GM19043 (cell line): ENCODE measurements at regions not wholly inside any gene's neighbourhood (a gene's known extent, or its start where the extent isn't known, plus 50 kb on each side); places are given as distances from the start of the nearest gene placed in this dataset.

ENCODE experiments used
- ATAC-seq: cut with Tn5 transposase; IDR thresholded peaks from one replicate; pipeline ENCODE4 v1.9.1; 2021; ENCODE audit warnings: low read depth; ENCODE audit not compliant: unreplicated experiment

GRCh38 chr7:30212701-30213111, 71.7 kb upstream of the ZNRF2 start:
- ATAC-seq: no peak

DNA sequence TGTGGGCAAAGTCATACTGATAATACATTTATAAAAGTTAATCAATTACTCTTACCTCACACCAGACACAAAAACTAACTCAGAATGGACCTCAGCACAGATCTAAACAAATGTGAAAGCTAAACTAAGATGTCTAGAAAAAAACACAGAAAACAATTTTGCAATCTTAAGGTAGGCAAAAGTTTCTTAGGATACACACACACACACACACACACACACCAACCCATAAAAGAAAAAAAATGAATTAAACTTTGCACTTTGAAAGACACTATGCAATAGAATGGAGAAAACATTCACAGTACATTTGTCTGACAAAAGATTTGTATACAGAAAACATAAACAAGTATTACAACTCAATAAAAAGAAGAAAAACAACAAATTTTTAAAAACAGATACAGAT, 70.8 kb upstream of the ZNRF2 start:
- no peak for ATAC-seq

GRCh38 chr7:30214651-30215137, 69.7 kb upstream of the ZNRF2 start:
- peak; percentile 52 for ATAC-seq

DNA sequence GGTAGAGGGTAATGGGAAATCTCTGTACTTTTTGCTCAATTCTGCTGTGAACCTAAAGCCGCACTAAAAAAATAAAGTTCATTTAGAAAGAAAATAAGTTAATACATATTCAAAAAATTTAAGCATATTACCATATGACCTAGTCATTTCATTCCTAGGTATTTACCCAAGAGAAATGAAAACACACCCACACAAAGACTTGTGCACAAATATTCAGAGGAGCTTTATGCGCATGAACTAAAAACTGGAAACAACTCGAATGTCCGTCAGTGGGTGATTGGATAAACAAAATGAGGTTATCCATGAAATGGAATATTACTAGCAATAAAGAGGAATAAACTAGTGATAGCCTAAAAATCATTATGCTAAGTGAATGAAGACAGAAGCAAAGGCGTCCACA, 62.6 kb upstream of the ZNRF2 start:
- ATAC-seq: no peak

GRCh38 chr7:30222515-30223215, 61.7 kb upstream of the ZNRF2 start:
- ATAC-seq: no peak

- ATAC-seq: no peak
Measured at GRCh38 chr7:30223896-30224295, 60.5 kb upstream of the ZNRF2 start.

GRCh38 chr7:30224511-30225062, 59.8 kb upstream of the ZNRF2 start:
- no peak for ATAC-seq

- ATAC-seq: peak; percentile 74
Measured at GRCh38 chr7:30225863-30226613, 58.4 kb upstream of the ZNRF2 start.

DNA sequence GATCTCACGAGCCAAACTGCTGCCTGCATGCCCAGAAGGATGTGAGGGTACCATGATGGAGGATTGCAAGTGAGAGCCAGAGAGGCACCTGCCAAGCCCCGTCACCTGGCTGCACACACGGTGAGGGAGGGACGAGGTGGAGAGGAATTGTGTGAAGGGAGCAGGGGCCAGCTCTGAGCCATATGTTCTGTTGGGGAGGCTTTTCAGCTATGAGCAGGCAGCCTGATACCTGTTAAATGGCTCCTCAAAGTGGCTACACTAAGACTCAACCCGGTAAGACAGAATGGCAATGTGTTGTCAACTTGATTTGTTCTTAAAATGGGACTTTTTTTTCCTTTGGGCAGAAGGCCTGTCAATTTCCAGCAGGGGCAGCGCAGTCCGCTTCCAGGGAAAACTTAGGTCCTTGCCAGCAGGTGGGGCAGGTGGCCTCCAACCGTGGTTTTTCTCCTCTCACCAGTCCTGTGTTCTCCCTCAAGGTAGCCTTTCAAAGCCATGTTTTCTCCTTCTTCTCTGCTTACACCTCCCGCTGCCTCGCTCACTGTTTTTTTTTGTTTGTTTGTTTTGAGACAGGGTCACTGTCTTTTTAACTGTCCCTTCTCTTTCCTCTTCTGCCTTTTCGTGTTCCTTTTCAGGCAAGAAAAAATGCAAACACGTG, 57.7 kb upstream of the ZNRF2 start:
- no peak for ATAC-seq

- ATAC-seq: no peak
Measured at GRCh38 chr7:30231271-30231670, 53.1 kb upstream of the ZNRF2 start.

GRCh38 chr7:30232391-30232790, 52.0 kb upstream of the ZNRF2 start:
- no peak for ATAC-seq
